ENCODE measurements at regions not wholly inside any gene's neighbourhood (a gene's known extent, or its start where the extent isn't known, plus 50 kb on each side); places are given as distances from the start of the nearest gene placed in this dataset.

DNA sequence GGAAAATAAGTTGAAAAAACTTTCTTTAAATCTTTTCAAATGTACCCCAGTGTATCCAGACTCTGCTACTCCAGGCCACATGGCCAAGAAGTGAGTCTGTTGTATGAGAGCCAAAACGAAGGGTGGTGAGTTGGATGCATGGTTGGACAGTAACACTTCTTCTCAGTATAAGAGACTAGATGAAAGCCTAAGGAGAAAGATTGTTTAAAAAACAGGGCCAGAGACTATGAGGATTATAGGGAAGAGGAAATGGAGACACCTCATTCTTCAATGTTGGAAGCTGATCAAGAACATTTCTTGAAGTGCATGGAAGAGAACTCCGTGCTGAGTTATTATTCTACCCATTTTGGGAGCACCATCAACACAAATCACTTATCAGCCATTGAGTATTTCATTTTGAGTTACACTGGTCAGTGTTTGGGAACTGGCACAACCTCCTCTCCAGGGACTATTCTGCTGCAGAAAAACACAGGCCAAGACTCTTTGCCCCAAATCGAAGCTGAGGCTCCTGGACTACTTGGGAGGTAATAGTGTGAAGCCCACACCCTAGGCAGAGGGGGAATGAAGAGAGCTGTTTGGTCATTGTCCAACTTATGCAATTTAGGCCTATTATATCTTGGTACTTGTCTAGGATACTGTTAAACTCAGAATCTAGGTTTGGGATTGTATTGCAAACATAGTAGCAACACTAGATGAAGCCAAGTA is 123.0 kb upstream of the SEC61G start:
- H3K27me3 ChIP-seq (ENCODE audit: low read depth), result no peaks in the 10 kb centered on the region
- H3K4me3 ChIP-seq, result no peak overlapping the region
- H3K36me3 ChIP-seq, result no peaks in the 10 kb centered on the region
- no peaks in the 10 kb centered on the region for H3K4me1 ChIP-seq
- DNase-seq (no peak), ATAC-seq (no peak)
- TF ChIP-seq, protein P1, sequence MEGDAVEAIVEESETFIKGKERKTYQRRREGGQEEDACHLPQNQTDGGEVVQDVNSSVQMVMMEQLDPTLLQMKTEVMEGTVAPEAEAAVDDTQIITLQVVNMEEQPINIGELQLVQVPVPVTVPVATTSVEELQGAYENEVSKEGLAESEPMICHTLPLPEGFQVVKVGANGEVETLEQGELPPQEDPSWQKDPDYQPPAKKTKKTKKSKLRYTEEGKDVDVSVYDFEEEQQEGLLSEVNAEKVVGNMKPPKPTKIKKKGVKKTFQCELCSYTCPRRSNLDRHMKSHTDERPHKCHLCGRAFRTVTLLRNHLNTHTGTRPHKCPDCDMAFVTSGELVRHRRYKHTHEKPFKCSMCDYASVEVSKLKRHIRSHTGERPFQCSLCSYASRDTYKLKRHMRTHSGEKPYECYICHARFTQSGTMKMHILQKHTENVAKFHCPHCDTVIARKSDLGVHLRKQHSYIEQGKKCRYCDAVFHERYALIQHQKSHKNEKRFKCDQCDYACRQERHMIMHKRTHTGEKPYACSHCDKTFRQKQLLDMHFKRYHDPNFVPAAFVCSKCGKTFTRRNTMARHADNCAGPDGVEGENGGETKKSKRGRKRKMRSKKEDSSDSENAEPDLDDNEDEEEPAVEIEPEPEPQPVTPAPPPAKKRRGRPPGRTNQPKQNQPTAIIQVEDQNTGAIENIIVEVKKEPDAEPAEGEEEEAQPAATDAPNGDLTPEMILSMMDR (IDR thresholded peaks at IDR 0.05), result no peak
- no peak overlapping the region for H3K27ac ChIP-seq
- intact Hi-C loops (cut with DNase I), result no loop called here
- H3K9me3 ChIP-seq, result no peaks in the 10 kb centered on the region

DNA sequence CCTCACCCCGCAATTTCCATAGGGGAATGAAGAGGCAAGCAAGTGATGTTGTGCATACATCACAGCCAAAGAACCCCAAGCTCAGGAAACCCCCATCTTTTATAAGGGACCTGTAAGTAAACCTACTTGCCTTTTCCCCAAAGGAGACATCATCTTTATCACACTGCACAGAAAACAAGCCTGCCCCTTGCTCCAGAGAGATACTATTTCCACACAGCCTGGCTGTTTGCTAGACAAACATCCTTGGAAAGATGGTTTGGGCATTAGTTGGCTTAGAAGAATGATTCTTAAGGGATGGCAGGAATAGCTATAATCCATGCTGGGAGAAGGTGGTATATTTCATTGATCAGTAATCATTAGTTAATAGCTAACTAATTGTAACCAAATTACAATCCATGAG is 123.7 kb upstream of the SEC61G start:
- H3K4me3 ChIP-seq, result no peak overlapping the region
- no peaks in the 10 kb centered on the region for H3K9me3 ChIP-seq
- no peak for ATAC-seq
- H3K4me1 ChIP-seq, result no peaks in the 10 kb centered on the region
- TF ChIP-seq, protein P1 (IDR thresholded peaks at IDR 0.05), result no peak
- no peak overlapping the region for H3K27ac ChIP-seq
- H3K27me3 ChIP-seq (ENCODE audit: low read depth), result no peaks in the 10 kb centered on the region
- DNase-seq, result no peak
- intact Hi-C loops (cut with DNase I), result no loop called here
- H3K36me3 ChIP-seq, result no peaks in the 10 kb centered on the region

DNA sequence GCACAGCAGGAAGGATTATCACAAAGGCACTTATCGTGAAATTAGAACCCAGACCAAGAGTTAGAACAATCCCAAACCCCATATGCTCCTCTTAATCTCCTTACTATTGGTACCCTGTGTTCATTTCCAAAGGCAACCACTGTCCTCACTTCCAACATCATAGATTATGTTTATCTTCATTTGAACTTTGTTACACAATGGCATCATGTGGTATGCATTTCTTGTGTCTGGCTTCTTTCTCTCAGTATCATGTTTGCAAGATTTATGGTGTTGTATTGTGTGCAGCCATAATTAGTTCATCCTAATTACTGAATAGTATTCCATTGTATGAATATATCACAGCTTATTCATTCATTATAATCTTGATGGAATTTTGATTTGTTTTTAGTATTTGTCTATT is 124.6 kb upstream of the SEC61G start:
- TF ChIP-seq, protein P1 (IDR thresholded peaks at IDR 0.05), result no peak

DNA sequence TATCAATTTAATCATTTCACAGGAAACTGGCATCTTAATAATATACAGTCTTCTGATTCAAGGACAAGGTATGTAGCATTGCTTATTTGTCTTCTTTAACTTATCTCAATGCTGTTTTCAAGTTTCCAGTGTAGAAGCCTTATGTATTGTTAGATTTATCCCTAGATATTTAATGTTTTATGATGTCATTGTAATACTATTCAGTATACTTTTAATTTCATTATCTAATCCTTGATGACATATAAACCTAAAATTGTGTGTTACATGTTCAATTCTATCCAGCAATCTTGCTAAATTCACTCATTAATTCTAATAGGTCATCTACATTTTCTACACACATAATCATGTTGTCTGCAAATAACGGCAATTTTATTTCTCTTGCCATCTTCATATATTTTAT is 126.3 kb upstream of the SEC61G start:
- TF ChIP-seq, protein P1 (IDR thresholded peaks at IDR 0.05), result no peak
- no peak for ATAC-seq
- no peak for DNase-seq
- Histone ChIP-seq H3K9me3 (no peaks in the 10 kb centered on the region), H3K36me3 (no peaks in the 10 kb centered on the region), H3K4me3 (no peak overlapping the region), H3K27ac (no peak overlapping the region), H3K27me3 (ENCODE audit: low read depth) (no peaks in the 10 kb centered on the region), H3K4me1 (peaks cover 4% of the 10 kb centered on the region)
- intact Hi-C loops (cut with DNase I), result no loop called here

More for the DNA sequence above, 124.6 kb upstream of the SEC61G start:
- H3K4me3 ChIP-seq, result no peak overlapping the region
- no peak for DNase-seq
- H3K27ac ChIP-seq, result no peak overlapping the region
- H3K36me3 ChIP-seq, result no peaks in the 10 kb centered on the region
- no peak for ATAC-seq
- H3K4me1 ChIP-seq, result peaks cover 2% of the 10 kb centered on the region
- no peaks in the 10 kb centered on the region for H3K27me3 ChIP-seq (ENCODE audit: low read depth)
- intact Hi-C loops (cut with DNase I), result no loop called here
- no peaks in the 10 kb centered on the region for H3K9me3 ChIP-seq

DNA sequence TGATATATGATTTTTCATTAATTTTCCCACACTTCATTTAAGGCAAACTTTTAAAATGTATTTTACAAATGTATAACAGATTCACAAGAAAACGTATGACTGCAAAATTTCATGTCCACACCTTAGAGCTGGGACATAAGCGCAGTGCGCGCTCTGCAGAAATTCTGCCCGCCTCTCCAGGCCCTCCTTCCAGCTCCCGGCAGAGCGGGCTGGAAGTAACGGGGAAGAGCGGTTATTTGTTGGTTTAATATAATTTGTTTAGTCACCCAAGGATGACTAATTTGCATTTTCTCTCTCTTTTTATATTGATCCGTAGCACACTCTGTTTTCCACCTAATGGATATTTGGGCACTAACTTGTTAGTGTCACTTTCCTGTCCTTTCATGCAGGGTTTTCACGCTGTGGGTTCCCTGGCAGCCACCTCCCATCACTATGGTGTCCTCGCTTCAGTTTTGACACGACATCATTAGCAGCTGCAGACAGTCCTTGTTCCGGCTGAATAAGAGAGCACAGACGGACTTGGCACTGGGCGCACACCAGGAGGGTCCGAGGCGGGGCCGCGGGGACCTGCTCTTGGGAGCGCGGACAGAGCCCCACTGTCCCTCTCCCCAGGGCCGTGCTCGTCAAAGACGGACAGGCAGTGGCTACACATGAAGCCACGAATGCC is 129.2 kb upstream of the SEC61G start:
- H3K4me1 ChIP-seq, result peaks cover 4% of the 10 kb centered on the region
- no peak for DNase-seq
- intact Hi-C loops (cut with DNase I), result no loop called here
- H3K4me3 ChIP-seq, result peak overlapping the region; percentile 24
- peak in 1 of 2 donors; percentile 66 for ATAC-seq
- TF ChIP-seq, protein P1 (IDR thresholded peaks at IDR 0.05), result no peak
- no peaks in the 10 kb centered on the region for H3K36me3 ChIP-seq
- no peaks in the 10 kb centered on the region for H3K9me3 ChIP-seq
- no peak overlapping the region for H3K27ac ChIP-seq
- no peaks in the 10 kb centered on the region for H3K27me3 ChIP-seq (ENCODE audit: low read depth)

Measured in lower lobe of right lung (tissue), 2 donors.